K562 (cell line): ENCODE measurements at regions not wholly inside any gene's neighbourhood (a gene's known extent, or its start where the extent isn't known, plus 50 kb on each side); places are given as distances from the start of the nearest gene placed in this dataset.

Experiments
- HNRNPLL ChIP-seq: fragments of 200-400 bp; formaldehyde crosslinking; IDR thresholded peaks from 2 replicates; pipeline ENCODE4 v1.6.1; 2017; ENCODE audit warnings: low read length, low read depth, mild to moderate bottlenecking; ENCODE audit not compliant: poor library complexity, severe bottlenecking
- MYBL2 ChIP-seq, 2 experiments: fragments of 450-650 bp in 1 of 2; sonication (generic) in 1 of 2; formaldehyde crosslinking in 1 of 2; IDR thresholded peaks; 2 replicates each; pipeline versions ENCODE4 v1.6.1 to v1.8.1; 2017 to 2022; ENCODE audit warnings: borderline replicate concordance in 1 of 2, inconsistent platforms in 1 of 2, low read depth in 1 of 2, mild to moderate bottlenecking in 1 of 2, missing genetic modification reagents in 1 of 2, moderate library complexity in 1 of 2
- TF ChIP-seq, protein P1 (sequence below): sonication (generic); formaldehyde crosslinking; IDR thresholded peaks from 2 replicates; pipeline ENCODE4 v1.5.0; 2020; ENCODE audit warnings: missing genetic modification reagents

DNA sequence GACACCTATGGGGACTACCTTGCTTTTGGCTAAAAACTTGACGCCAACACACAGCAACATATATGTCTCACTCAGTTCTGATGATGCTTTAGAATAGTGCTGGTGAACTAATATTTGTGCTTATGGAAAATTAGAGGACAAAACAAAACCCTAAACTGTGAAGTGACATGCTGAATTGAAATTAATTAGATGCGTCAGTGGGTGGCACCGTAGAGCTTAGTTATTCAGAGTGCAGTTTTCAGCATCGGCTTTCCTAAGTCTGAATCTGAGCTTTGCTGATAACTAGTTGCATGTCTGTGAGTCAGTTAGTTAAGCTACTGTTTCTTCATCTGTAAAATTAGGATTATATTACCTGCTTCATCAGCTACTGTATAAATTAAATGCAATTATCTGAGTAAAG, 245.0 kb upstream of the SORCS1 start:
- TF ChIP-seq, protein P1, sequence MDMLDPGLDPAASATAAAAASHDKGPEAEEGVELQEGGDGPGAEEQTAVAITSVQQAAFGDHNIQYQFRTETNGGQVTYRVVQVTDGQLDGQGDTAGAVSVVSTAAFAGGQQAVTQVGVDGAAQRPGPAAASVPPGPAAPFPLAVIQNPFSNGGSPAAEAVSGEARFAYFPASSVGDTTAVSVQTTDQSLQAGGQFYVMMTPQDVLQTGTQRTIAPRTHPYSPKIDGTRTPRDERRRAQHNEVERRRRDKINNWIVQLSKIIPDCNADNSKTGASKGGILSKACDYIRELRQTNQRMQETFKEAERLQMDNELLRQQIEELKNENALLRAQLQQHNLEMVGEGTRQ (CRISPR knock-in tag) = no peak
- no peak for TF ChIP-seq MYBL2 (IDR thresholded peaks at IDR 0.05; ENCODE audit: low read depth)
- TF ChIP-seq MYBL2 (CRISPR knock-in tag; IDR thresholded peaks at IDR 0.05; ENCODE audit: borderline replicate concordance) = no peak
- no peak for TF ChIP-seq HNRNPLL
